ENCODE measurements at regions not wholly inside any gene's neighbourhood (a gene's known extent, or its start where the extent isn't known, plus 50 kb on each side); places are given as distances from the start of the nearest gene placed in this dataset.

- no peak for DNase-seq (ENCODE audit: low read depth)
- no peak for TF ChIP-seq CTCF (conservative IDR thresholded peaks at IDR 0.05; ENCODE audit: low read depth, low read length)
- H3K4me3 ChIP-seq (ENCODE audit: low read depth, low read length) = no peak overlapping the region
Measured at GRCh38 chr22:49521787-49522224, 305.9 kb downstream of the BRD1 start.

- no peak for TF ChIP-seq CTCF (conservative IDR thresholded peaks at IDR 0.05; ENCODE audit: low read depth, low read length)
- H3K4me3 ChIP-seq (ENCODE audit: low read depth, low read length) = no peak overlapping the region
- DNase-seq (ENCODE audit: low read depth) = no peak
Measured at GRCh38 chr22:49519117-49519737, 308.4 kb downstream of the BRD1 start.

GRCh38 chr22:49518436-49518970, 309.2 kb downstream of the BRD1 start:
- no peak for TF ChIP-seq CTCF (conservative IDR thresholded peaks at IDR 0.05; ENCODE audit: low read depth, low read length)
- no peak for DNase-seq (ENCODE audit: low read depth)
- H3K4me3 ChIP-seq (ENCODE audit: low read depth, low read length) = no peak overlapping the region

- no peak overlapping the region for H3K4me3 ChIP-seq (ENCODE audit: low read depth, low read length)
- no peak for DNase-seq (ENCODE audit: low read depth)
- TF ChIP-seq CTCF (conservative IDR thresholded peaks at IDR 0.05; ENCODE audit: low read depth, low read length) = no peak
Measured at GRCh38 chr22:49517667-49518185, 309.9 kb downstream of the BRD1 start.

GRCh38 chr22:49517211-49517610, 310.5 kb downstream of the BRD1 start:
- no peak for DNase-seq (ENCODE audit: low read depth)
- no peak for TF ChIP-seq CTCF (conservative IDR thresholded peaks at IDR 0.05; ENCODE audit: low read depth, low read length)
- no peak overlapping the region for H3K4me3 ChIP-seq (ENCODE audit: low read depth, low read length)

GRCh38 chr22:49515475-49515874, 312.2 kb downstream of the BRD1 start:
- no peak for TF ChIP-seq CTCF (conservative IDR thresholded peaks at IDR 0.05; ENCODE audit: low read depth, low read length)
- DNase-seq (ENCODE audit: low read depth) = no peak
- H3K4me3 ChIP-seq (ENCODE audit: low read depth, low read length) = no peak overlapping the region

GRCh38 chr22:49514641-49515040, 313.0 kb downstream of the BRD1 start:
- no peak for DNase-seq (ENCODE audit: low read depth)
- no peak for TF ChIP-seq CTCF (conservative IDR thresholded peaks at IDR 0.05; ENCODE audit: low read depth, low read length)
- no peak overlapping the region for H3K4me3 ChIP-seq (ENCODE audit: low read depth, low read length)
